Adrenal gland (tissue), 5 donors: ENCODE measurements at regions not wholly inside any gene's neighbourhood (a gene's known extent, or its start where the extent isn't known, plus 50 kb on each side); places are given as distances from the start of the nearest gene placed in this dataset.

Source experiments
- POLR2A ChIP-seq, 2 donors: fragments of 450-650 bp; IDR thresholded peaks; one replicate each; pipeline ENCODE4 v1.6.1; 2017; ENCODE audit warnings: antibody characterized with exemption in 2 of 2, mild to moderate bottlenecking in 2 of 2, moderate library complexity in 1 of 2
- TF ChIP-seq, protein P1 (sequence below), 6 experiments: fragments of 450-650 bp in 4 of 6; fragments of 200-600 bp in 2 of 6; sonication (generic) in 1 of 6; IDR thresholded peaks; 1 replicate in 5 of 6; 2 replicates in 1 of 6; pipeline versions ENCODE4 v1.5.1 to v1.8.0; 2016 to 2021; ENCODE audit warnings: antibody characterized with exemption in 6 of 6, mild to moderate bottlenecking in 2 of 6, moderate library complexity in 1 of 6
- donor health status: DM: no; HTN: no; CAD: no.

- TF ChIP-seq POLR2A (IDR thresholded peaks at IDR 0.05): no peak
- TF ChIP-seq, protein P1, sequence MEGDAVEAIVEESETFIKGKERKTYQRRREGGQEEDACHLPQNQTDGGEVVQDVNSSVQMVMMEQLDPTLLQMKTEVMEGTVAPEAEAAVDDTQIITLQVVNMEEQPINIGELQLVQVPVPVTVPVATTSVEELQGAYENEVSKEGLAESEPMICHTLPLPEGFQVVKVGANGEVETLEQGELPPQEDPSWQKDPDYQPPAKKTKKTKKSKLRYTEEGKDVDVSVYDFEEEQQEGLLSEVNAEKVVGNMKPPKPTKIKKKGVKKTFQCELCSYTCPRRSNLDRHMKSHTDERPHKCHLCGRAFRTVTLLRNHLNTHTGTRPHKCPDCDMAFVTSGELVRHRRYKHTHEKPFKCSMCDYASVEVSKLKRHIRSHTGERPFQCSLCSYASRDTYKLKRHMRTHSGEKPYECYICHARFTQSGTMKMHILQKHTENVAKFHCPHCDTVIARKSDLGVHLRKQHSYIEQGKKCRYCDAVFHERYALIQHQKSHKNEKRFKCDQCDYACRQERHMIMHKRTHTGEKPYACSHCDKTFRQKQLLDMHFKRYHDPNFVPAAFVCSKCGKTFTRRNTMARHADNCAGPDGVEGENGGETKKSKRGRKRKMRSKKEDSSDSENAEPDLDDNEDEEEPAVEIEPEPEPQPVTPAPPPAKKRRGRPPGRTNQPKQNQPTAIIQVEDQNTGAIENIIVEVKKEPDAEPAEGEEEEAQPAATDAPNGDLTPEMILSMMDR (IDR thresholded peaks at IDR 0.05): no peak
Observed at GRCh38 chr1:221246067-221246466, 366.8 kb downstream of the HLX start.
